ENCODE measurements at regions not wholly inside any gene's neighbourhood (a gene's known extent, or its start where the extent isn't known, plus 50 kb on each side); places are given as distances from the start of the nearest gene placed in this dataset.

DNA sequence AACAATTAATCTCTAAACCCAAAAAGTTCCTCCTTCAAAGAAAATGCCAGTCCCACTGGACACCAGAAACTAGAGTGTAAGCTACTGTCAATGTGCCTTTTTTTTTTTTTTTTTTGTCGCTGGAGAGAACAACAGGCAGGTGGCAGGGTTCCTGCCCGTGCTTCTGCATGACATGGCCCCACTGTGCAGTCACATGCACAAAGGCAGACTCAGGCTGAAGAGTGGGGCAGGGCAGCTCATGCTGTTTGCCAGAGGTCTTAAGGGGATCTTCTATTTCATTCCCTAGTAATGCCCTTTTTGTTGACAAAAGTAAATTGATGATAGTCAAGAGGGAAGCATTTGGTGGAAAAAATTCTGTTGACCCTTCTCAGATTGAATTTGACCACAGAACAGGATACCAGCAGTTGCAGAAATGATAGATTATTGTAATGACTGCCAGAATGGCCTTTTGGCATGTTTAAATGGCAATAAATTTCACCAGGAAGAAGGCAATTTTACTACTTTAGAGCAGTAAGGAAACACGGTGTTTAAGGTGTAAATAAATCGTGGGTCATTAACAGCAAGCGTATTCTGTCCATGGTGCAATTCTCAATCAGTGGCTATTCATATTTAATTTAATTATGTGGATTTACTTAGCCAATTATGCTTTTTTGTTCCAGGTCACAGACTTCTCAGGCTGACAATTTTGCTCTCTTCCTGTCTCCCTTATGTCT, 80.9 kb downstream of the NKX6-1 start:
- H3K27me3 ChIP-seq (ENCODE audit: control insufficient read depth, insufficient read depth, low read length), result no peaks in the 10 kb centered on the region
- TF ChIP-seq, protein P1, sequence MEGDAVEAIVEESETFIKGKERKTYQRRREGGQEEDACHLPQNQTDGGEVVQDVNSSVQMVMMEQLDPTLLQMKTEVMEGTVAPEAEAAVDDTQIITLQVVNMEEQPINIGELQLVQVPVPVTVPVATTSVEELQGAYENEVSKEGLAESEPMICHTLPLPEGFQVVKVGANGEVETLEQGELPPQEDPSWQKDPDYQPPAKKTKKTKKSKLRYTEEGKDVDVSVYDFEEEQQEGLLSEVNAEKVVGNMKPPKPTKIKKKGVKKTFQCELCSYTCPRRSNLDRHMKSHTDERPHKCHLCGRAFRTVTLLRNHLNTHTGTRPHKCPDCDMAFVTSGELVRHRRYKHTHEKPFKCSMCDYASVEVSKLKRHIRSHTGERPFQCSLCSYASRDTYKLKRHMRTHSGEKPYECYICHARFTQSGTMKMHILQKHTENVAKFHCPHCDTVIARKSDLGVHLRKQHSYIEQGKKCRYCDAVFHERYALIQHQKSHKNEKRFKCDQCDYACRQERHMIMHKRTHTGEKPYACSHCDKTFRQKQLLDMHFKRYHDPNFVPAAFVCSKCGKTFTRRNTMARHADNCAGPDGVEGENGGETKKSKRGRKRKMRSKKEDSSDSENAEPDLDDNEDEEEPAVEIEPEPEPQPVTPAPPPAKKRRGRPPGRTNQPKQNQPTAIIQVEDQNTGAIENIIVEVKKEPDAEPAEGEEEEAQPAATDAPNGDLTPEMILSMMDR (IDR thresholded peaks at IDR 0.05; ENCODE audit: borderline replicate concordance, extremely low read depth, insufficient read depth), result no peak
- intact Hi-C loops (cut with DNase I), result no loop called here
- no peaks in the 10 kb centered on the region for H3K4me1 ChIP-seq (ENCODE audit: control insufficient read depth in 2 of 3, insufficient read depth in 2 of 3, low read depth in 1 of 3, low read length in 3 of 3)
- H3K36me3 ChIP-seq (ENCODE audit: control insufficient read depth in 2 of 3, insufficient read depth in 3 of 3, low read length in 3 of 3), result no peaks in the 10 kb centered on the region
- H3K9ac ChIP-seq (ENCODE audit: low read length in 3 of 3), result no peak overlapping the region
- peak in 4 of 5 donors; percentile 18 to 68 (median 46) for DNase-seq
- no peaks in the 10 kb centered on the region for H3K9me3 ChIP-seq (ENCODE audit: control insufficient read depth in 2 of 3, insufficient read depth in 1 of 3, low read length in 3 of 3)
- H3K4me3 ChIP-seq (ENCODE audit: low read length in 3 of 3), result no peak overlapping the region
- H3K27ac ChIP-seq (ENCODE audit: low read depth in 2 of 2, low read length in 2 of 2), result no peak overlapping the region
- FAIRE-seq, result no peak

DNA sequence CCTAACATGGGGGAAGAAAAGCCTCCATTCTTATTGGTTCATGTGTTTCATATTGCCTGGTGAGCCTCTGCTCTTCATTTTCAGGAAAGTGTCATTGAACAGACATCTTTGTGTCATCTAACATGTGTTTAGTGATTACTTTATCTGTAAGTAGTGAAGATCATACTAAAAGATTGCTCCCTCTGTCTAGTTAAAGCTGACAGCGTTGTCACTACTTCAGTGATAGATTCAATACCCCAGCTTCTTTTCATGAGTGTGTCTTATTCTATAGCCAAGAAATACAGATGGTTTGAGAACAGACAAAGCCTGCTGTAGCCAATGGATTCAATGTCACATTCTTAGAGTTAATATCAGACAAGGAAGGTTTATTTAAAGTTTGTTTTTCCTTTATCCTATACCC, 85.1 kb downstream of the NKX6-1 start:
- FAIRE-seq, result no peak

DNA sequence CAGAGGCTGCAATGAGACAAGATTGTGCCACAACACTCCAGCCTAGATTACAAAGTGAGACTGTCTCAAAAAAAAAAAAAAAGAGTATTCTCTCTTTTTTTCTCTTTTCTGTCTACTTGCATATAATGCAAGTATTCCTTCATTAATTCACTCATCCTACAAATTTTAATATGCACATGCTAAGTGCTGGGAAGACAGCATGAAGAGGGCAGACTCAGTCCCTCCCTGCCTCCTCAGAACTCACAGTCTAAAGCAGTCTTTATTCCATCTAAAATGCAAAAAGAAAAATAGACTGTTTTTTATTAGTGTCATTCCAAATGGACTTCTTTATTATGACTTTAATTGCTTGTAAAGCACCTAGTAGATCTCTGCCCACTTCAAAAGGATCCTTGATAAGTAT, 85.6 kb downstream of the NKX6-1 start:
- no peak overlapping the region for H3K27ac ChIP-seq (ENCODE audit: low read depth in 2 of 2, low read length in 2 of 2)
- H3K4me3 ChIP-seq (ENCODE audit: low read length in 3 of 3), result no peak overlapping the region
- TF ChIP-seq, protein P1 (IDR thresholded peaks at IDR 0.05; ENCODE audit: borderline replicate concordance, extremely low read depth, insufficient read depth), result no peak
- H3K4me1 ChIP-seq (ENCODE audit: control insufficient read depth in 2 of 3, insufficient read depth in 2 of 3, low read depth in 1 of 3, low read length in 3 of 3), result no peaks in the 10 kb centered on the region
- H3K27me3 ChIP-seq (ENCODE audit: control insufficient read depth, insufficient read depth, low read length), result no peaks in the 10 kb centered on the region
- no peak for DNase-seq
- no peak for FAIRE-seq
- no peaks in the 10 kb centered on the region for H3K36me3 ChIP-seq (ENCODE audit: control insufficient read depth in 2 of 3, insufficient read depth in 3 of 3, low read length in 3 of 3)
- H3K9ac ChIP-seq (ENCODE audit: low read length in 3 of 3), result no peak overlapping the region
- H3K9me3 ChIP-seq (ENCODE audit: control insufficient read depth in 2 of 3, insufficient read depth in 1 of 3, low read length in 3 of 3), result no peaks in the 10 kb centered on the region
- intact Hi-C loops (cut with DNase I), result no loop called here

More for the DNA sequence above, 85.1 kb downstream of the NKX6-1 start:
- DNase-seq, result no peak
- intact Hi-C loops (cut with DNase I), result no loop called here
- no peaks in the 10 kb centered on the region for H3K36me3 ChIP-seq (ENCODE audit: control insufficient read depth in 2 of 3, insufficient read depth in 3 of 3, low read length in 3 of 3)
- H3K9ac ChIP-seq (ENCODE audit: low read length in 3 of 3), result no peak overlapping the region
- H3K4me3 ChIP-seq (ENCODE audit: low read length in 3 of 3), result no peak overlapping the region
- no peaks in the 10 kb centered on the region for H3K9me3 ChIP-seq (ENCODE audit: control insufficient read depth in 2 of 3, insufficient read depth in 1 of 3, low read length in 3 of 3)
- TF ChIP-seq, protein P1 (IDR thresholded peaks at IDR 0.05; ENCODE audit: borderline replicate concordance, extremely low read depth, insufficient read depth), result no peak
- H3K27me3 ChIP-seq (ENCODE audit: control insufficient read depth, insufficient read depth, low read length), result no peaks in the 10 kb centered on the region
- H3K4me1 ChIP-seq (ENCODE audit: control insufficient read depth in 2 of 3, insufficient read depth in 2 of 3, low read depth in 1 of 3, low read length in 3 of 3), result no peaks in the 10 kb centered on the region
- H3K27ac ChIP-seq (ENCODE audit: low read depth in 2 of 2, low read length in 2 of 2), result no peak overlapping the region

DNA sequence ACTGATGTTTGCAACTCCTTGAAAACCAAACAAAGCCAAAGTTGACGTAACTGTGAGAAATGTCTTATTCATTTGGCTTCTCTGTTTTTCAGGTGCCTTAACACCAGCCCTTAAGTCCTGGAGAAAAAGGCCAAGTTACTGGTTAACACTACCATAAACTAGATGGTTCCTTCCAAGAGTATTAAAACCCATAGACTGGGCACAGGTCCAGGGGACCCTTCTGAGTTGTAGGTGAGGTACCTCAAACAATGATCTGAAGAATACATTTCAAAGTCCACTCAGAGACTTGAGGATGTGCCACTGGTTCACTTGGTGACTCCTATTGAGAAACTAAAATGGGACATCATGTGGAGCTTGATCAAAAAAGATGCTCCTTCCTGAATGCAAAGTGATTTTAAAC, 87.0 kb downstream of the NKX6-1 start:
- Histone ChIP-seq H3K9me3 (ENCODE audit: control insufficient read depth in 2 of 3, insufficient read depth in 1 of 3, low read length in 3 of 3) (no peaks in the 10 kb centered on the region), H3K4me3 (ENCODE audit: low read length in 3 of 3) (no peak overlapping the region), H3K4me1 (ENCODE audit: control insufficient read depth in 2 of 3, insufficient read depth in 2 of 3, low read depth in 1 of 3, low read length in 3 of 3) (no peaks in the 10 kb centered on the region), H3K27me3 (ENCODE audit: control insufficient read depth, insufficient read depth, low read length) (no peaks in the 10 kb centered on the region), H3K27ac (ENCODE audit: low read depth in 2 of 2, low read length in 2 of 2) (no peak overlapping the region), H3K36me3 (ENCODE audit: control insufficient read depth in 2 of 3, insufficient read depth in 3 of 3, low read length in 3 of 3) (no peaks in the 10 kb centered on the region), H3K9ac (ENCODE audit: low read length in 3 of 3) (no peak overlapping the region)
- FAIRE-seq (no peak), DNase-seq (no peak)
- intact Hi-C loops (cut with DNase I), result no loop called here
- TF ChIP-seq, protein P1 (IDR thresholded peaks at IDR 0.05; ENCODE audit: borderline replicate concordance, extremely low read depth, insufficient read depth), result no peak
